Chondrocyte (in vitro differentiated cells): ENCODE measurements at regions not wholly inside any gene's neighbourhood (a gene's known extent, or its start where the extent isn't known, plus 50 kb on each side); places are given as distances from the start of the nearest gene placed in this dataset.
A peak's percentile ranks its signal among the peaks of the same experiment; 100 is the strongest.

Experiments used
- DNase-seq: peaks from one replicate; pipeline ENCODE4 v3.0.0; 2021; ENCODE audit warnings: mixed read lengths, low spot score
- H3K27ac Mint-ChIP-seq: one replicate; pipeline ENCODE4 v1.8.0; 2021; ENCODE audit warnings: mild to moderate bottlenecking, moderate library complexity, mixed read lengths; ENCODE audit not compliant: unreplicated experiment
- H3K27me3 Mint-ChIP-seq: 2 replicates; pipeline ENCODE4 v1.8.0; 2021; ENCODE audit warnings: low read depth, mixed read lengths
- H3K36me3 Mint-ChIP-seq: 2 replicates; pipeline ENCODE4 v1.8.0; 2021; ENCODE audit warnings: low read depth, mixed read lengths
- H3K4me1 Mint-ChIP-seq: 2 replicates; pipeline ENCODE4 v1.8.0; 2021; ENCODE audit warnings: low read depth, mild to moderate bottlenecking, mixed read lengths
- H3K4me3 Mint-ChIP-seq: one replicate; pipeline ENCODE4 v1.8.0; 2021; ENCODE audit warnings: mild to moderate bottlenecking, moderate library complexity, mixed read lengths; ENCODE audit not compliant: unreplicated experiment
- H3K9me3 Mint-ChIP-seq: 2 replicates; pipeline ENCODE4 v1.8.0; 2021; ENCODE audit warnings: low read depth, mixed read lengths
- CTCF ChIP-seq: fragments of 200-600 bp; sonication (generic); IDR thresholded peaks from 2 replicates; pipeline ENCODE4 v1.5.0; 2021; ENCODE audit warnings: antibody characterized with exemption, mild to moderate bottlenecking, moderate library complexity

GRCh38 chr9:96137671-96138429 is 164.1 kb downstream of the HSD17B3 start:
- H3K27me3 Mint-ChIP-seq = no peaks in the 10 kb centered on the region
- peak overlapping the region; percentile 25 for H3K27ac Mint-ChIP-seq
- TF ChIP-seq CTCF = no peak
- H3K4me3 Mint-ChIP-seq = no peak overlapping the region
- no peak for DNase-seq
- no peaks in the 10 kb centered on the region for H3K36me3 Mint-ChIP-seq
- H3K4me1 Mint-ChIP-seq = peaks cover 70% of the 10 kb centered on the region
- no peaks in the 10 kb centered on the region for H3K9me3 Mint-ChIP-seq

DNA sequence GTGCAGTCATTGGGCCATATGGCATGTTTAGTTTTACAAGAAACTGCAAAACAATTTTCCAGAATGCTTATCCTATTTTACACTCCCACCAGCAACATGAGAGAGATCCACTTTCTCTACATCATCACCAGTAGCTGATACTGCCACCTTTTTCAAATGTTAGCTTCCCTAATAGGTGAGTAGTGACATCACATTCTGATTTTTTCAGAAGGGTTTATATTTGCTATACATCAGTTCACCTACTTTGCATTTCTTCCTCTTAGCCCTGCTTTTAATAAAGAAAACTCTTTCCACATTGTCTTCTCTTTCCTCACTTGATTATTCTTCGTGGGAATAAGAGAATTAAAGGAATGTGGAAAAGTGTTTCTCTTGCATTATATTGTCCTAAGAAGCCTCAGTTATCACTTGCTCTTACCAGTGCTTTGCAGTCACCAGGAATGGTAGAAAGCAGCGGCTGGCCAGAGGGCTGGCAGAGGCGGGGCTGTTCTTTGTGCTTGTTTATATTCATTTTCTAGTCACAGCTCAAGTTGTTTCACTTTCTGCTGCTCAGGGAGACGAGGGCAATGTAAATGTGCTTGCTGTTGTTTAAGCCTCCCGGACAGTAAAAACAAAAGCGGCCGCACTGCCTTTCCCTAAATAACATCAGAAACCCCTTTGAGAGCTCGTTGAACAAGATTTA is 164.8 kb downstream of the HSD17B3 start:
- DNase-seq = no peak
- Mint-ChIP-seq H3K36me3 (no peaks in the 10 kb centered on the region), H3K27me3 (no peaks in the 10 kb centered on the region), H3K4me3 (no peak overlapping the region), H3K27ac (peak overlapping the region; percentile 25), H3K9me3 (no peaks in the 10 kb centered on the region), H3K4me1 (peaks cover 73% of the 10 kb centered on the region)
- no peak for TF ChIP-seq CTCF

GRCh38 chr9:96135753-96136290 is 166.2 kb downstream of the HSD17B3 start:
- Mint-ChIP-seq H3K4me3 (no peak overlapping the region), H3K4me1 (peaks cover 64% of the 10 kb centered on the region), H3K9me3 (no peaks in the 10 kb centered on the region), H3K27me3 (peaks cover under 1% of the 10 kb centered on the region), H3K27ac (no peak overlapping the region), H3K36me3 (peaks cover 2% of the 10 kb centered on the region)
- DNase-seq = no peak
- TF ChIP-seq CTCF = no peak

DNA sequence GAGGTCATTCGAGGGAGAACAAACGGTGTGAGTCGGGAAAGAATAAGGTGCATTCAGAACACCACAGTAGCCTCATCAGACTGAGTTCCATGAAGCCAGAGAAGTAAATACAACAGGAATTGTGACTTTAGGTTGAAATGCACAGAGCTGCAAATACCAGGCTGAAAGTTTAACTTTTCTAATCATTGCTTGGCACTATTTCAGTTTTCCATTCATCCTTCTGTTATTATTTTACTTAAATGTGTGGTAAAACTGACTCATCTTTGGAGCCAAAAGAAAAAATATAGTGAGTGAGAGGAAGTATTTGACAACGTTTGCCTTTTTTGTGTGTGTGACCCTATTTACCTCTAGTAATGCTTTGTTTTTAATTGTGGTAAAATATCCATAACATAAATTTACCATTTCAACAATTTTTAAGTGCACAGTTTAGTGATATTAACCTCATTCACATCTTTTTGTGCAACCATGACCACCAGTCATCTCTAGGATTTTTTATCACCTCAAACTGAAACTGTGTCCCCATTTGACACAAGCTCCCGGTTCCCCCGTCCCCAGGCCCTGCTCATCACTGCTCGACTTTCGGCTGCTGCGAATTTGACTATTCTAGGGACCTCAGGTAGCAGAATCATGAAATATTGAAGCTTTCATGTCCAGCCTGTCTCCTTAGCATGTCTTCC is 166.8 kb downstream of the HSD17B3 start:
- Mint-ChIP-seq H3K9me3 (no peaks in the 10 kb centered on the region), H3K4me1 (peaks cover 59% of the 10 kb centered on the region), H3K27me3 (peaks cover 6% of the 10 kb centered on the region), H3K27ac (peak overlapping the region; percentile 64), H3K4me3 (no peak overlapping the region), H3K36me3 (peaks cover 2% of the 10 kb centered on the region)
- DNase-seq = no peak
- no peak for TF ChIP-seq CTCF
